DMS153 treated with DMSO at 0.1 percent for 48 hours (cell line): ENCODE measurements at regions not wholly inside any gene's neighbourhood (a gene's known extent, or its start where the extent isn't known, plus 50 kb on each side); places are given as distances from the start of the nearest gene placed in this dataset.
"Not testable (repeated sequence)": the region's sequence is repeated elsewhere in the genome, so short reads cannot be mapped to it uniquely, and the experiment has no call there.

Experiments
- DNase-seq: peaks from one replicate; lab custom pipeline; 2025; ENCODE audit not compliant: unreplicated experiment; lab: John Stamatoyannopoulos, UW

DNA sequence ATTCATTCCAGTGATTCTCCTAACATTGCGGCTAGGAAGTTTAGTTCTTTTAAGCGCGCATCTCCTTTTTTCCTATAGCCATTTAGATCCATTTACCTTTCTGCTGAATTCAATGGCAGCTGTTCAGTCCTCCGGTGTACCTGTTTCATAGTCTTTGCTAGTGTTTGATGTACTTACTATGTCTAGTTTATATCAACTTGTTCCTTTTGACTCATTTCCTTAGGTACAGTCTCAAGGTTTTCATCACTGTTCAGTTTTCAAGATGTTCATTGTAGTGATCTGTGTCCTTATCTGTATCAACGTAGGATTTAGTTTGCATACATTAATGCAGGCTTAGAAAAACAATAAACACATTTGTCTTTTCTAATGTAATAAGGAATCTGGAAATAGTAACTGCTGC, 59.0 kb upstream of the MBNL1 start:
- no peak for DNase-seq

DNA sequence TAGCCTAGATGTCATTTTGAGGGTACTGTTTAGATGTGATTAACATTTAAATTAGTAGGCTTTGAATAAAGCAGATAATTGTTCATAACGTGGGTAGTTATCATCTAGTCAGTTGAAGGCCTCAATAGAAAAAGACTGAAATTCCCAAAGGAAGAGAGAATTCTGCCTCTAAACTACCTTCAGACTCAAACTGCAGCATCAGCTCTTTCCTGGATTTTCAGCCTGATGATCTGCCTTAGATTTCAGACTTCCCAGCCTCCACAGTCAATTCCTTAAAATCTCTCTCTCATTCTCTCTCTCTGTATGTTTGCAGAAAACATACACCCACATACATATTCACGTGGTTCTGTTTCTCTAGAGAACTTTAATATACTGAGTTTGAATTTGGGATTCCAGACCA, 58.0 kb upstream of the MBNL1 start:
- no peak for DNase-seq

DNA sequence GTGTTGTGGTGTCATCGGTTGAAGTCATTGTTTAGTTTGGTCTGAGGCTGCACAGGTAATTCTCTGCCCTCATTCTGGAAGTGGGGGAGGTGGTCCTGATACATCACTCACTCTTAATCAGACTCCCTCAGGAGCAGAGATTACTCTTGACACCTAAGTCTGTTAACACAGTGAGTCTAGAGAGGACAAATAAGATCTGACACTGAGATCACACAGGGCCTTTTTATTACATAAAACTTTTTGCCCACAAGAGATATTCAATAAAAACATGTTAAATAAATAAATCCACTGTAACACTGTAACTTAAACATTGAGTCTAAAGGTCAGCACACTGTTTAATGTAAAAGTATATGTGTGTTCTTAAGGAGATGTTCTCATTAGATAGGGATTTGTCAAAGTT, 57.1 kb upstream of the MBNL1 start:
- DNase-seq = no peak

DNA sequence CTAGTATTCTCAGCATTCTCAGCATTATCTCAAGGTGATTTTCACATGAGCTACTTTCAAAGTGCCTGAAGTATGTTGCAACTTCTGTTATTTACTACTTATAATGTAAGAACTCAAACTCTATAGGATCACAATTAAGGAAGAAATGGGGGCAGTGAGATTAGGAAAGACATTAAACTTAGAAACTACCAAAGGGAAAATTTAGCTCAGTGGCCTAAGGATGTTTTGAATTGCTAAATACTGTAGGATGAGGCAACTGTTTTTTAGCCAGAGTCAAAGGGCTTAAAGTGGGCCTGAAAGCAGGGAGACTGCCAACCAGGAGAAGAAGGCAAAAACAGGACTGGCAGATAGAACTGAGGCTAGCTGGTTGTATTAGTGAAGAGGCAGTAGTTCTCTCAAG, 55.5 kb upstream of the MBNL1 start:
- DNase-seq = no peak

DNA sequence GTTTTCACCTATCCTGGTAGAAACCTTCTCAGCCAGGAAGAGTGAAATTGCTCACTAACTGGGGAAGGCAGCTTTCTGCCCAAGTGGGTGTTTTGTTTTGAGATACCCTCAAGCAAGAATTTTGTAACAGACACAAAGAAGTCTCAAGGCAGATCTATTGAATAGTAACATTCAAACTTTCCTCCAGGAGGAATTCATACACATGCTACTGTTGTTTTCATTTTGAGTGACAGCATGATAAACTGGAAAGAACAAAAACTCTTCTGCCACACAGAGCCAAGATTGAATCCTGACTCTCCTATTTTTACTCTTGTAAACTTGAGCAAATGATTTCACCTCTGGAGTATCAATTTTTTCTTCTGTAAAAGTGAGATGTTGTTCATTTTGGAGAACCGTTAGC, 54.8 kb upstream of the MBNL1 start:
- DNase-seq = no peak

DNA sequence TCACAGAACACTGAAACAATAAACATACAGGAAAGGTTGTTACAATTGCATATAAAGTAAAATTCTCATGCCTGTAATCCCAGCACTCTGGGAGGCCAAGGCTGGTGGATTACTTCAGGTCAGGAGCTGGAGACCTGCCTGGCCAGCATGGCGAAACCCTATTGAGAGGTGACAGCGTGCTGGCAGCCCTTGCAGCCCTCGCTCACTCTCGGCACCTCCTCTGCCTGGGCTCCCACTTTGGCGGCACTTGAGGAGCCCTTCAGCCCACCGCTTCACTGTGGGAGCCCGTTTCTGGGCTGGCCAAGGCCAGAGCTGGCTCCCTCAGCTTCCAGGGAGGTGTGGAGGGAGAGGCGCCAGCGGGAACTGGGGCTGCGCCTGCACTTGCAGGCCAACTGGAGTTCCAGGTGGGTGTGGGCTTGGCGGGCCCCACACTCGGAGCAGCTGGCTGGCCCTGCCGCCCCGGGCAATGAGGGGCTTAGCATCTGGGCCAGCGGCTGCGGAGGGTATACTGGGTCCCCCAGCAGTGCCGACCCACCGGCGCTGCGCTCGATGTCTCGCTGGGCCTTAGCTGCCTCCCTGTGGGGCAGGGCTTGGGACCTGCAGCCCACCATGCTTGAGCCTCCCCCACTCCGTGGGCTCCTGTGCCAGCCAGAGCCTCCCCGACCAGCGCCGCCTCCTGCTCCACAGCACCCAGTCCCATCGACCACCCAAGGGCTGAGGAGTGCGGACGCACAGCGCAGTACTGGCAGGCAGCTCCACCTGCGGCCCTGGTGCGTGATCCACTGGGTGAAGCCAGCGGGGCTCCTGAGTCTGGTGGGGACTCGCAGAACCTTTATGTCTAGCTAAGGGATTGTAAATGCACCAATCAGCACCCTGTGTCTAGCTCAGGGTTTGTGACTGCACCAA, 51.5 kb upstream of the MBNL1 start:
- not testable (repeated sequence) for DNase-seq

DNA sequence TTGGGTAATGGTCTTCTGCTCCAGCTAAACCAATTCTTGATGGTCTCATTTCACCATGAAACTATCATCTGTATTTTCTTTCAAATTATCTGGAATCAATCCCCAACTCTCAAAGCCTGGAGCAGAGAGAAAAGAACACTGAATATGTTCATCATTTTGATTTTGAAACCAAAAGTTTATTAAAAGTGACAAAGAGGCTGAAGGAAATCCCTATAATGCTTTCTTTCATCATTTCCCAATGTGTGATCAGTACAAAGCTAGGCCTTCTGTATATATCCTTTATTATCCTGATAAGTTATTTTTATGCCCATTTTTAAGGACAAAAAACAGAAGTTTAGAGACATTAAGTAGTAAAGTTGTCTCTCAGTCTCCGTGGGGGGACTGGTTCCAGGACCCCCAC, 50.1 kb upstream of the MBNL1 start:
- DNase-seq = no peak
